NCI-H524 (cell line): ENCODE measurements at regions not wholly inside any gene's neighbourhood (a gene's known extent, or its start where the extent isn't known, plus 50 kb on each side); places are given as distances from the start of the nearest gene placed in this dataset.

Experiments used
- DNase-seq, 2 experiments: peaks; one replicate each; lab custom pipeline; 2025; lab: John Stamatoyannopoulos, UW

DNA sequence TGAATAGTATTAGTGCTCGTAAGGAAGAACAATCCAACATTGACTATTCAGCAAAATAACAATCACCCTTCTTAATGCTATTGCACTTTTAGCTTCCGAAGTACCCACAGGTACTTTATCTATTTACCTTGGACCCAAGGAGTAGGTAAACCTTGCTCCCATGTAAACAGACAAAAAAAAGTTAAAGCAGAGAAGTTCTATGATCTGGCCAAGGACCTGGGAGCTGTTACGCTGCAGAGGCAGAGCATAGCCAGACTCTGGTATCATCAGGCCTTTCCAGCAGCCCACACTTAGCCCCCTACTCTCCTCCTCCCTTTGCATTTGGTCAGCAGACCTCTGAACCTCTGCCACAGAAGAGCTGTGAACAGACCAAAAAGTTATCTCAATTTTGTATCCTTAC is 130.3 kb upstream of the TPM1 start:
- DNase-seq = no peak

DNA sequence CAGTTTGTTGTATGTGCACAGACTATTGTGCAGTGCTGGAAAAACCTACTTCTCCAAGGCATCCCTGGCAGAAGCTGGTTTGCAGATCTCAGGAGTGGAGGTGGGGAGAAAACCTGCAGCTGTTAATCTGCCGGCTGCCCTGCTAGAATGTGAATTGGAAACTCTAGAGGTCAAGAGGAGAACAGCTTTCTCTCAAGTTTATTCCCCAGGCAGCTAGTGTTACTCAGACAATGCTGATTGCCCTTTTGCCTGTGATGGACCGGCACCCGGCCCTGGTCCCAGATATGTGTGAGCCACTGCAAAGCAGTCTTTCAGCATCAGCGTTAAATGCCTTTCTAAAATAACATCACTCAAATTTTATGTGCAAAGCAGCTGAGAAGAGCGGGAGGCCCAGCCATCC is 129.7 kb upstream of the TPM1 start:
- DNase-seq = peak in 1 of 2 experiments; percentile 68

DNA sequence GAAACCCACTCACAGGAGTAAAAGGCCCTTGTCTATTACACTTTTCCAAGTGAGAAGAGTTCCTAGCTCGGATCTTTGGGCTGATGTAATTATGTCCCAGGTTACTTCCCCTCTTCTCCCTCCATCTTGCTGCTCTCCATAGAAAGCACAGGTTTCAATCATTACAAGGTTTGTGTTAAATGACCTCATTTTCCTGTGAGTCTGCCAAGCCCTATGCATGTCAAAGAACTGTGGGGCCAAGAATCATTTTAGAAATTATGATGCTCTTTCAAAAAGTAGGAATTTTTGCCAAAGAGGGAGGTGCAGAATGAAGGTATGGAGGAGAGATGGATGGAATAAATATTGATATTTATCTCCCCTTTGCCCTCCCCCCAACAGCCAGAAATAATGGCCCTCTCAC is 129.3 kb upstream of the TPM1 start:
- DNase-seq = no peak

DNA sequence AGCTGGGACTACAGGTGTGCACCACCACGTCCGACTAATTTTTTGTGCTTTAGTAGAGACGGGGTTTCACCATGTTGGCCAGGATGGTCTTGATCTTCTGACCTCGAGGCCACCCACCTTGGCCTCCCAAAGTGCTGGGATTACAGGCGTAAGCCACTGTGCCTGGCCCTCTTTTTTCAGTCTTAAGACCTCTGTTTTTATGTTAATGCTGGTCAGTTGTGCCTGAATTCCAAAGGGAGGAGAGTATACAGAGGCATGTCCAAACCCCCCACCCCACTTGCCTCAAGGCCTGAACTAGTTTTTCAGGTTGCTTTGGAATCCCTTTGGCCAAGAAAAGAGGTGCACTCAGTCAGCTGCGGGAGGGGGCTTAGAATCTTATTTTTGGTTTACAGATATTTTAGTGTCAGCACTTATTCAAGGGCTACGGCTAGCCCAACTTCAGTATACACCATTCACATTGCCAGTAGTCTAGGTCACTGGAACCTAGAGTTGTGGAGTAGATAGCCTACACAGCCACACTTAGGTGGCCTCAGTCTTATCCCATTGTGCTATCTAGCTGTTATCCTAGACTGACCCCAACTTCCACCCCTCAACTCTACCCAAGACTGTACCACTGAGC is 128.0 kb upstream of the TPM1 start:
- no peak for DNase-seq

DNA sequence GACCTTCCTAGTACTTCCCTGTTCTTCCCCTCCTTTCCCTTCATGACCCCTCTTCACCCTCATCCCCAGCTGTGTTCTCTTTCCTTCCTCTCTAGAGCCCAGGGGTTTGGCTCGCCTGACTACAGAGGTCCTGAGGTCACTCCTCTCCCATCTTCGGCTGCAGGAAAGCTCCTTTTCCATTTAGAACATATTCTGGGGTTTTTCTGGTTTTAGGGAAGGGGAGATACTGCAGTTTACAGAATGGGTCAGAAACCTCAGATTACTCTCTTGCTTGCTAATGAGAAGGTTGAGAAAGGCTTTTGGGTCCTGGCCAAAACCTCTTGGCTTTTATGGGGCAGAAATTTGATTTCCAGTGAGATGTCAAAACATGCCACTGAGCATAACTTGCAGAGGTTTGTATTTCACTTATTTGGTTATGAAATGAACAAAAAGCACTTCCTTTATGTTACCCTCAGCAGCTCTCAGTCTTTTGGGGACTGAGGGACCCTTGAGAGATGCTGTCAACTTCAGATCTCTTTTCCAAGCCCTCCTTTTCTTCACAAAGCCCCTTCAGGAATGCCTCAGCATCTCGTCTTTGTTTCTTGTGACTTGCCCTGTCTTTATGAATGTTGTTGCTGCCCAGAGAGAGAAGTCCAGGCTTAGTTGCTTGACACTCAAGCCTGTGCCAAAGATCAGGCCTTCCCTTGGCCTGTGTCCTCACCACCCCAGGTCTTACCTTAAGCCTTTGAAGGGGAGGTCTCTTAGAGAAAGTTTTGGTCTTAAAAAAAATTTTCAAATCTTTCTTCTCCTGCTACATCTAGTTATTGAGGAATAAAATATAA is 121.7 kb upstream of the TPM1 start:
- DNase-seq = no peak

DNA sequence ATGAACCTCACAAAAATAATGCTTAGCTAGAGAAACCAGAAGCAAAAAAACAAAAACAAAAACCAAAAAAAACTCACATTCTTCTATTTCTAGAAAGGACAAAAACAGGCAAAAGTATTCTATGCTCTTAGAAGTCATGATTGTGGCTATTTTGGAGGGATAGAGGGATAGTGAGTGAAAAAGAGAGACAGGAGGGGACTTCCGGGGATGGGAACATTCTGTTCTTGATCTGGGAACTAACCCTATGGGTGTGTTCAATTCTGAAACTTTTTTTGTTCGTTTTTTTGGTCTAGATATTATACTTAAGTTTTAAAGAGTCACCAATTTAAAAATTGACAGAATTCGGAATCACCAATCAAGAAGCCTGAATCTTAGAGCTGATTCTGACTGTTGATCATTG is 120.0 kb upstream of the TPM1 start:
- no peak for DNase-seq

DNA sequence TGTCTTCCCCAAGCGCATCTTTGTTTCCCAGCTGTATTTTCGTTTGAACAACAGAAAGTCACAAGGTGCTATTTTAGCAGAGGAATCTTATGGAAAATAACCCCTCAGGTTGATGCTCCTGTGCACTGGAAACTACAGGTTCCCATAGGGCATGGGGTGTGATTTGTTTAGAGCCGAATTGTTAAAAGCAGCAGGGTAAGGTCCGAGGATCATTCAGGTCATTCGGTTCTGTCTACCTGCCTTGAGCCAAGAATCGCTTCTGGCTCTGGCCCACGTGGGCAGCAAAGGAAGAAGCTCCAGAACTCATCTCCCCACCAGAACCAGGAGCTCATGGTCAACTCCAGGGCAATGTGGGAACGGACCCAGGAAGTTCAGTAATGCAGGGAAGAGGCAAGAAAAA is 116.7 kb upstream of the TPM1 start:
- no peak for DNase-seq

DNA sequence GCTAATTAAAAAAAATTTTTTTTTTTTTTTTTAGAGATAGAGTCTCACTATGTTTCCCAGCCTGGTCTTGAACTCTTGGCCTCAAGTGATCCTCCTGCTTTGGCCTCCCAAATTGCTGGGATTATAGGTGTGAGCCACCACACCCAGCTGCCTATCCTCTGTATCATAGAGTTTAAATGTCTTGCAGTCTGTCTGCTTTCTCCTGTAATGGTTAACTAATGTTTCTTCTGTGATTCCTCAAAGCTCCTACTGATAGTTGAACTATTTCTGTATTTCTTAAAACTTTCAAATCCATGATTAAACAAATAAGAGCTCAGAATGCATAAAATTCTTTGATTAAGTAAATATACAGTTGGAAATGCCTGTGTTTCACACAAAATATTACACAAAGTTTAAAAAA is 115.4 kb upstream of the TPM1 start:
- no peak for DNase-seq

DNA sequence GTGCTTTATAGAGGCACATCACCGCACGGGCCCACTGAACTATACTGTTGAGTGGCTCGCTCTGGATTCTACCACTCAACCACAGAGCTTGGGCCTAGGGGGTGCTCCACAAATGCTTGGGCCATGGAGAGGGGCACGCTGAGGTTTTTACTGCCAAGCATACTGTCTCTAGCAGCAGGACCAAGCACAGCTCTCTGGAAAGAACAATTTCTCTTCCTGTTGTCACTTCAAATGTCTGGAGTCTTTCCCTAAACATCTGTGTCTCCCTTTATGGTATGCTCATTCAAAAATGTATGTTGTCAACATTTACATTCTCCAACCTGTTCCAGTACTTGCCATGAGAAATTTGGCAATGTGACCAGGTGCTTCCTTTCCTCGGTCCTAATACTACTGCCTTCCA is 114.7 kb upstream of the TPM1 start:
- DNase-seq = no peak

DNA sequence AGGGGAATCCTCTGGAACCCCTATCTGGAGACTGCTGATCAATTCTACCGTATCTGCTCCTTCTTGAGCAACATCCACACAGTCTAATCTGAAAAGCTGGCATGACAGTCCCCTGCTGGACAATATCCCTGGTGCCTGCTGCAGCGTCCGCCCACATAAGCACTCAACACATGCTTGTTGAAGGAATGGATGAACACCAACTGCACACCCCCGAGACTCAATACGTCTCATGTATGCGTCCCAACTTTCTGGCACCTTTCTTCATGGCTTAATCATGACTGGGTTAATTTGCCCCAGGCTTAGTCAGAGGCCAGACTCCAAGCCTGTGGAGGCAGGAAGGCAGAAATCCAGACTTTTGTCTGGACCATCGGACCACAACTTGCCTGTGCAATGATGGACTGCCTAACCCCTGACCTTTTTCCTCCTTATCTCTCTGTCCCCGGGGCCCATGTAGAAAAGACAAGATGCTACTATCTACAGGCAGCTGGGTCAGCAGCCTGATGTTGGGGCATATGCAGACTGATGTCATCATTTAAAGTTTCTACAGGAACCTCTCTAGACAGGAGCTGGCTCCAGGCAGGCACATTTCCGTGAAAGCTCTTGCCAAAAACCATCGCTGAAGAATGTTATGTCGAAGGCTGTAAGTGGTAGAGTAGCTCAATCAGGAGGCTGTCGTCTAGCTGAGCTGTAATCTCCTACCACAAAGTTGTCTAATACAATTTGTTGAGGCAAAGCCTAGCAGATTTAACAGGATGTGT is 114.1 kb upstream of the TPM1 start:
- DNase-seq = no peak

DNA sequence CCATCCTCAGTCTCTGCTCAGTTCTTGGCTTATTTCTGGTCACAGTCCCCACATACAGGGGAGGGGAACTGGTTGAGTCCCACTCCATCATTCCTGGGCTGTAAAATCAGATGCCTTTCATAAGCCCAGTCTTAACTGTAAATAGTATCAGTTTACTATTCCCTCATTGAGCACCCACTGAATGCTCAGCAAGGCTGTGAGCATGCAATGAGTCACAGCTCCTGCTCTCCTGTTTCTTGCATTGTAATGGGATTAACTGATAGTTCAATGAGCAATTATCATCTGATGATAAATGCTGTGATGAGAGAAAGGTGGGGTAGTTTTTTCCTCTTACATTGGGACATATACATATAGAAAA is 113.6 kb upstream of the TPM1 start:
- no peak for DNase-seq

DNA sequence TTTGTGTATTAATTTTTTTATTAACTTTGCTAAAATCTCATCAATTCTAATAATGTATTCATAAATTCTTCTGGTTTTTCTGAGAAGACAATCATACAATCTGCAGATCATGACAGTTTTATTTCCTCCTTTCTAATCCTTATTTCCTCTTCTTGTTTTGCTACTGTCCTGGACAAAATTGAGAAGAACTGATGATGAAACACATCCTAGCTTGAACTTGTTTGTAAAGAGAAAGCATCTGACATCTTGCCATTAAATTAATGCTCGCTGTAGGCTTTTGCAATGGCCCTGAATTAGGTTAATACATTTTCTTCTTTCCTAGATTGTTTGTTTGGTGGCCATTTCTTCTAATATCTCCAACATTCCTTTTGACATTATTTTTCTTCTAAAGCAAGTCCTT is 110.9 kb upstream of the TPM1 start:
- no peak for DNase-seq

DNA sequence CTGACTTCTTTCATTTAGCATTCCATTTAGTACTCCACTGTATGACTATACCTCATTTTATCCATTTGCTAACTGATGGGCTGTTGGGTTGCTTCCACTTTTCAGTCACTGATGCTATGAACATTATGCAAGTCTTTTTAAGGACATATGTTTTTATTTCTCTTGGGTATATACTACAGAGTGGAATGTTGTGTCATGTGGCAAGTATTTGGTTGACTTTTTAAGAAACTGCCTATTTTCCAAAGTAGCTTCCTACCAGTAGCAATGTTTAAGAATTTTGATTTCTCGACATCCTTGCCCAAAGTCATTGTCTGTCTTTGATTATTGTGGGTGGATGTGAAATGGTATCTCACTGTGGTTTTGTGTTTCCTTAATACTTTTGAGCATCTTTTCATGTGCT is 110.1 kb upstream of the TPM1 start:
- no peak for DNase-seq

DNA sequence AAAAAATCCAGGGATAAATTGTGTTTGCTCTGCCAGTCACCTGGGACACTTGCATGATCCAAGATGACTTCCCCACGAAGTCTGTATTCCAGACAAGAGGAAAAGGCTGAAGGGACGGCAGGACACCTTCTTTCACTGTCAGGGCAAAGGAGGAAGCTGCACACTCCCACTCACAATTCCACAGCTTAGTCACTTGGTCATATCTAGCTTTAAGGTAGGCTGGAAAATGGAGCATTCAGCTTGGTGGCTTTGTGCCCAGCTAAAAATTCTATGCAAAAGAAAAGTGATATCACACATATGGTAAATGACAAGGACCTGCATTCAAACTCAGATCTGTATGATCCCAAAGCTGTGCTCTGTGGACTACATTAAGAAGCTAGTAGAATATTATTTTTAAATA is 109.2 kb upstream of the TPM1 start:
- no peak for DNase-seq

DNA sequence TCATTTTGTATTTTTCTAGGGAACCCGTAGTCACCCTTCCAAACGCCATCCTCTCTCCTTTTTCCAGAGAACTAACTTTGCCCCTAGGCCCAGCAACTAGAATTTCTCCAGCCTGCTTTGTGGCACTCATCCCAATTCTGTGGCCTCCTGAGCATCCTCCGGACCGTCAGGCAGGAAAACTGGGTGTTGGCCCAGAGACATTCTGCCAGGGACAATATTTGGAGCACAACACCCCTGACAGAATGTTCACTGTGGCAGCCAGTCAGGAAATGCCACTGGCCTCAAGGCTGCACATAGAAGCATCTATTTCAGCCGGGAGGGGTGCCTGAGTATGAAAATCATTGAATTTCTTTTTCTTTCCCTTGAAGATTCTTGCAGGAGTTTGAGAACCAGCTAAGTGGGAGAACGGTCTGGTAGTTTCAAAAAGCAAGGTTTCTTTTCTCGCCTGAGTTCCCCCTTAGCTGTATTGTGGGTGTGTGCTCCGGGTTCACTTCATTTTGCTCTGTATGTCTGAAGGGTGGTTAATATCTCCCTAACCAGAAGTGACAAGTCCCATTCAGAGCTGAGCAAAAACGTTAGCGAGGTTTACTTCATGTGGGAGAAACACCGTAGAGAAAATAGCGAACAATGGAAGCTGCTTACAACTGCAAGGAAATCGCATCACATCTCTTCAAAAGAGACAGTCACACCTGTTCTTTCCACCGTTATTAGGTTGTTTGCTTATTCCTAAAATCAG is 108.1 kb upstream of the TPM1 start:
- DNase-seq = no peak

DNA sequence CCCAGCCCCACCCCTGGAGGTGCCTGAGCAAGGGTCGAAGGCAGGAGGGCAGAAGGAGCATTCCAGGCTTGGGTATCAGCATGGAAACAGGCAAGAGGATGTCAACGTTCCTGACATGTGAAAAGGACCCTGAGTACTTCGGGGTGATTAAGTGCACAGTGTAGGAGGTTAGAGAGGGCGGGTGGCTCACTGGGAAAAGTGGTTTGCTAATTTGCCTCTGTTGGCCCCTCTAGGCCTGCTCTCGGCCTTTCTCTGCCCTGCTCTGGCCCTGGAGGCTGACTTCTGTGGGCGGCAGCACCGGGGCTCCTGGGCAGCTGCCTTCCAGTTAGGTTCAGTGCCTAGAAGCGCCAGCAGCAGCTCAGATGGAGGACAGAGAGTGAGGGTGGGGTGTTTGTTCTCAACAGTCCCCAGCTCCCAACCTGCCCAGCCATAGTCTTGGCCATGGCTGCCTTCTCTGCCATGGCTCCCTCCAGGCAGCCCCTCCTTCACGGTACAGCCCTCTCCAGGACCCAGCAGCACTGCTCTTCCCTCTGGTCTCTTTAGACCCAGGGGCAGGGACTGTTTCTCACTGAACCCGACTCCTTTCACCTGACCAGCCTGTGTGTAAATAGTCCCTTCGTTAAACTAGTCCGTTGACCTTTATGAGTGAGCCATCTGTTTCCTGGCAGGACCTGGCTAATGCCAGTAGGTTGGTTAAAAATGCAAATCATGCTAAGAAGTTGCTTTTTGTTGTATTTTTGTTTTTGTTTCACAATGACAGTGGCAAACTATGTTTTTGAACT is 107.1 kb upstream of the TPM1 start:
- DNase-seq = peak in 1 of 2 experiments; percentile 21

DNA sequence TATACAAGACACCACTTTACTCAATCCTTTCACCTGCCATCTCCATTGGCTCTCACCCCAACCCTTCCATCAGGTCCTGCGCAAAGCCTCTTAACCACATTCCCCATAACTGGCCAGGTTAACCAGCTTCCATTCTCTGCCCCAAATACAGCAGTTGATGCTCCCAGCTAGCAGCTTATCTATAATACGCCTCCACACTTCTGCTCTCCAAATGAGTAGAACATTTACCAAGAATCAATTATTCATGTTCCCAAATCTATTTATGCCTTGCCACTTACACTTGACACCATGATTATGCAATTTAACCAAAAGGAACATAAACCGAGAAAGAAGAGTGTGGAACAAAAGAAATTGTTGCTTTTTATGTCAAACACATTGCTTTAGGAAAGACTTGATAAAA is 103.7 kb upstream of the TPM1 start:
- DNase-seq = no peak

DNA sequence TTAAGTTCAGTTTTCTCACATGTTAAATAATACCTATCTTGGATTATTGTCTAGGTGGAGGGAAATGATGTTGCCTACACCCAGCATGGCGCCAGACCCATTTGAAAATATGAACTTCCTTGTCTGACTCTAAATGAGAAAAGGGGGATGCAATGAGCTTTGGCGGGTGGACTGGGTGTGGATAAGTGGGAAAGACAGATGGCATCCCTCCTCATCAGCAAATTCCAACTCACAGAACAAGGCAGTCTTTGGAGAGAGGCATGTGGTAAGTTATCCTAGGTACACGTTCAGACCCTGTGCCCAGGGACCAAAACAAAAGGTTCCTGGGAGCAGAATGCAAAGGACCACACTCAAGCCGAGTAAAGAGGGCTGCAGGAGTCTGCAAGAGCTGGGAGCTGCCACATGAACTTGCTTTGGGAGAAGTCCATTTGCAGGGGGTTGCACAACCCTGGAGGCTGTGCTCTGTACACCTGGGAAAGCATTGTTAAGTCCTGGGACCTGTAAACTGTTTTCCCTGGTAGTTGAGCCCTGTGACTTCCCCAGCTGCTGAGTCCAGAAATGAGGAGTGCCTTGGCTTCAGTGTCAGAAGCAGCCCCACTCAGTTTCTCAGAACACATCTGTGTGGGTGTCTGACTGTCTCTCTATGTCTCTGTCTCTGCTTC is 102.3 kb upstream of the TPM1 start:
- peak; percentile 70 to 84 for DNase-seq

DNA sequence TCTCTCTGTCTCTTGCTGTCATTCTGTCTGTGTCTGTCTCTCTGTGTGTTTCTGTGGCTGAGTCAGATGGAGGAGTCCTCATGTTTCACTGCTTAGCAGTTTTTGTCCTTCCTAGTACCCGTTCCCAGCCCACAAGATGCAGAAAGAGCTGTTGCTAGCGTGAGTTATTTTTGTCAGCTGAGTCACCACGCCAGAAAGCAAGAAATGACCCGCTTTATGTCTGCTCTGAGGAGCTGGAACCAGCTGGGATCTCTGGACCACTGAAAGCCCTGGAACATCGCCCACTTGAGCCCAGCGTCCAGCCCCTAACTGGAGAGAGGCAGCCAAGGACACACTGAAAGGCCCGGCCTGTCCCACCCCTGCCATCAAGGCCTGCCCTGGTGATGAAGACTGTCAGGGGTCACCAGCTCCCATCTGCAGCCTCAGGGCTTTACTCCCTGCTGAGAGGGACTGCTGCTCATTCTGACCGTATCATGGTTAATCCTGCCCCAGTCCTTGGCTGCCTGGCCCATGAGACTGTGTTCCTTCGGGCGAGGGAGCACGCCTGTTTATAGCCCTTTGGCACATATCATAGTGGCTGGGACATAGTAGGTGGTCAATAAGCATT is 101.7 kb upstream of the TPM1 start:
- peak in 1 of 2 experiments; percentile 35 for DNase-seq

DNA sequence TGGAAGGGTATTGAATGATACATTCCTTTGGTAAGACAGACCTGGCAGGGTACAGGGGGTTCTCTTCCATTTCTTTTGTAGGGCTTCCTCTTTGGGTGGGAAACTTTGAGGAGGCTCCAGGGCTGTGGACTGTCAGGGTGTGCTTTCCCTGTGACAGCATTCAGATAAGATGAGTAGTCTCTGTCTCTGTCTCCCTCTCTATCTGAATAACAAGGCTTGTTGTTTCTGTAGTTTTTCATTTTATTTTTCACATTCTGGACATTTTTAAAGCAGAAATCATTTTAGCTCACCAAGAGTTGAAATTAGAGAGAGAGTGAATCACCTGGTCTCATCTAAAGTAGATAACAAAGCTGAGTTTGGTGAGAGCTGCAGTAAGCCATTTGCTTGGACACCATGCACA is 100.8 kb upstream of the TPM1 start:
- no peak for DNase-seq

DNA sequence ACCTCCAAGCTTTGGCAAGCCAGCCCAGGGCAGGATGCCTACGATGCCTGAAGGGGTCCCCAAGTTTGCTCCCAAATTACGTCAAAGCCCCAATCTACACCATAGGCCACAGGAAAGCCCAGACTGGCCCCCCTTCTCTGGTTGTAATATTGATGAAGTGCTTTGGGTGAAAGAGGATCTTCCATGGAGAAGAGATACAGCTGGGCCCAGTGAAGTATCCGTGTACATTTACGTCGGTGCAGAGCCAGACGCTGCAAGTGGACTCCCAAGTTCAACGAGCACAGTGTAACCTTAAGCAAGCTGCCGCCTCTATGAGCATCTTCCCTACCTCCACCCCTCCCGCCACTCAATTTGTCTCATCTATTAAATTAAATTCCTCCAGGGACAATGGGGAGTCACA is 100.1 kb upstream of the TPM1 start:
- DNase-seq = peak in 1 of 2 experiments; percentile 28
